CD14-positive monocyte (primary cell): ENCODE measurements at regions not wholly inside any gene's neighbourhood (a gene's known extent, or its start where the extent isn't known, plus 50 kb on each side); places are given as distances from the start of the nearest gene placed in this dataset.

Experiments
- DNase-seq, 3 donors: peaks; one replicate each; pipeline ENCODE4 v3.0.0-alpha.2; 2011 to 2022
- H2AFZ ChIP-seq: 2 replicates; pipeline ENCODE4 v1.6.0; 2012; ENCODE audit warnings: mild to moderate bottlenecking, low read depth, low read length, inconsistent platforms; ENCODE audit not compliant: insufficient read depth, poor library complexity, severe bottlenecking
- H3K27ac ChIP-seq, 2 donors: 1 replicate in 1 of 2; 2 replicates in 1 of 2; pipeline ENCODE4 v1.5.1; 2012 to 2013; ENCODE audit warnings: low read length in 2 of 2, control low read depth in 1 of 2, inconsistent platforms in 1 of 2, low read depth in 1 of 2, mild to moderate bottlenecking in 1 of 2
- H3K27me3 ChIP-seq, 2 donors: one replicate each; pipeline versions ENCODE4 v1.6.0 to v1.6.1; 2011 to 2013; ENCODE audit warnings: low read length in 2 of 2; ENCODE audit not compliant: control insufficient read depth in 2 of 2, insufficient read depth in 2 of 2
- H3K36me3 ChIP-seq, 2 donors: replicated peaks in 1 of 2; 1 replicate in 1 of 2; 2 replicates in 1 of 2; pipeline versions ENCODE4 v1.5.1 to v1.6.1; 2012 to 2013; ENCODE audit warnings: low read length in 2 of 2, control low read depth in 1 of 2, inconsistent platforms in 1 of 2, mild to moderate bottlenecking in 1 of 2; ENCODE audit not compliant: insufficient read depth in 2 of 2, control insufficient read depth in 1 of 2
- H3K4me1 ChIP-seq, 2 donors: 1 replicate in 1 of 2; 2 replicates in 1 of 2; pipeline versions ENCODE4 v1.5.1 to v1.6.1; 2012 to 2013; ENCODE audit warnings: low read length in 2 of 2, control low read depth in 1 of 2, inconsistent platforms in 1 of 2, mild to moderate bottlenecking in 1 of 2, moderate library complexity in 1 of 2; ENCODE audit not compliant: insufficient read depth in 2 of 2, control insufficient read depth in 1 of 2
- H3K4me2 ChIP-seq: replicated peaks from 2 replicates; pipeline ENCODE3; 2012; ENCODE audit warnings: low read length, moderate library complexity, mild to moderate bottlenecking; ENCODE audit not compliant: poor library complexity, severe bottlenecking; ENCODE audit errors: extremely low read depth
- H3K4me3 ChIP-seq, 3 experiments: fragments of 200-600 bp in 1 of 3; sonication (generic) in 1 of 3; replicated peaks in 1 of 3; 1 replicate in 2 of 3; 2 replicates in 1 of 3; pipeline ENCODE4 v1.5.1; 2011 to 2013; ENCODE audit warnings: low read length in 3 of 3, mild to moderate bottlenecking in 3 of 3, control low read depth in 2 of 3, low read depth in 2 of 3, inconsistent platforms in 1 of 3, moderate library complexity in 1 of 3
- H3K79me2 ChIP-seq: 2 replicates; pipeline ENCODE4 v1.6.0; 2012; ENCODE audit warnings: mild to moderate bottlenecking, control low read depth, inconsistent platforms, low read length, moderate library complexity; ENCODE audit not compliant: insufficient read depth
- H3K9ac ChIP-seq: 2 replicates; pipeline ENCODE4 v1.6.0; 2017; ENCODE audit warnings: low read length, mild to moderate bottlenecking; ENCODE audit not compliant: insufficient read depth, poor library complexity, severe bottlenecking
- H3K9me3 ChIP-seq, 2 donors: replicated peaks in 1 of 2; 1 replicate in 1 of 2; 2 replicates in 1 of 2; pipeline versions ENCODE4 v1.5.1 to v1.6.1; 2012 to 2013; ENCODE audit warnings: low read length in 2 of 2, control low read depth in 1 of 2; ENCODE audit not compliant: control insufficient read depth in 1 of 2, insufficient read depth in 1 of 2
- H4K20me1 ChIP-seq: 2 replicates; pipeline ENCODE4 v1.6.0; 2012; ENCODE audit warnings: mild to moderate bottlenecking, low read length, control low read depth, moderate library complexity; ENCODE audit not compliant: insufficient read depth
- H3K27ac Mint-ChIP-seq, 7 donors: one replicate each; pipeline ENCODE4 v1.8.0; 2020; ENCODE audit warnings: mild to moderate bottlenecking in 7 of 7, mixed read lengths in 7 of 7, moderate library complexity in 6 of 7, inconsistent platforms in 2 of 7
- H3K27me3 Mint-ChIP-seq, 3 donors: one replicate each; pipeline ENCODE4 v1.8.0; 2021 to 2022; ENCODE audit warnings: low read depth in 3 of 3, mild to moderate bottlenecking in 3 of 3, mixed read lengths in 3 of 3, moderate library complexity in 3 of 3, inconsistent platforms in 1 of 3
- H3K36me3 Mint-ChIP-seq, 2 donors: one replicate each; pipeline ENCODE4 v1.8.0; 2020; ENCODE audit warnings: mixed read lengths in 2 of 2, inconsistent platforms in 1 of 2, mild to moderate bottlenecking in 1 of 2
- H3K4me1 Mint-ChIP-seq: one replicate; pipeline ENCODE4 v1.8.0; 2020; ENCODE audit warnings: mild to moderate bottlenecking, mixed read lengths
- H3K4me3 Mint-ChIP-seq, 2 donors: one replicate each; pipeline ENCODE4 v1.8.0; 2020; ENCODE audit warnings: mild to moderate bottlenecking in 2 of 2, mixed read lengths in 2 of 2, moderate library complexity in 1 of 2
- H3K9me3 Mint-ChIP-seq, 7 donors: one replicate each; pipeline ENCODE4 v1.8.0; 2020 to 2022; ENCODE audit warnings: mixed read lengths in 7 of 7, mild to moderate bottlenecking in 6 of 7, moderate library complexity in 6 of 7, inconsistent platforms in 2 of 7
- CTCF ChIP-seq: fragments of 200-600 bp; IDR thresholded peaks from one replicate; pipeline ENCODE4 v1.8.0; 2022; ENCODE audit warnings: antibody characterized with exemption, mild to moderate bottlenecking
- WGBS: methylation state at CpG from one replicate; pipeline ENCODE4 v1.1.5; 2013; ENCODE audit warnings: missing lambda C conversion rate; ENCODE audit not compliant: insufficient coverage; 5-methylcytosine and 5-hydroxymethylcytosine counted together
- intact Hi-C, 2 donors: fragments of 100-400 bp; cut with micrococcal nuclease; formaldehyde crosslinking; loops; one replicate each; pipeline versions ENCODE4 v1.15.0 to v1.15.1; 2023

GRCh38 chr9:118395415-118395814 lies 691.2 kb downstream of the TLR4 start:
- no peak for TF ChIP-seq CTCF
- intact Hi-C loops: no loop called here
- H3K9me3 ChIP-seq: no peaks in the 10 kb centered on the region
- Mint-ChIP-seq H3K27me3 (no peaks in the 10 kb centered on the region), H3K27ac (no peak overlapping the region), H3K4me3 (no peak overlapping the region), H3K9me3 (peaks cover 0 to 3% (median 0%) of the 10 kb centered on the region in 7 donors), H3K4me1 (no peaks in the 10 kb centered on the region), H3K36me3 (no peaks in the 10 kb centered on the region)
- H3K79me2 ChIP-seq: no peaks in the 10 kb centered on the region
- H3K9ac ChIP-seq: no peak overlapping the region
- no peaks in the 10 kb centered on the region for H3K4me1 ChIP-seq
- DNase-seq: no peak
- WGBS: 80% methylated on average over 1 of the region's 2 CpGs
- no peak overlapping the region for H3K27ac ChIP-seq
- H3K36me3 ChIP-seq: no peaks in the 10 kb centered on the region
- H3K27me3 ChIP-seq: no peaks in the 10 kb centered on the region
- no peak overlapping the region for H3K4me3 ChIP-seq
- no peak overlapping the region for H2AFZ ChIP-seq
- H4K20me1 ChIP-seq: no peaks in the 10 kb centered on the region
- no peak overlapping the region for H3K4me2 ChIP-seq

- Histone ChIP-seq H3K4me3 (no peak overlapping the region), H3K4me2 (no peak overlapping the region), H3K9me3 (no peaks in the 10 kb centered on the region), H3K27me3 (no peaks in the 10 kb centered on the region), H3K27ac (no peak overlapping the region), H3K36me3 (no peaks in the 10 kb centered on the region), H2AFZ (no peak overlapping the region), H4K20me1 (no peaks in the 10 kb centered on the region), H3K9ac (no peak overlapping the region), H3K79me2 (no peaks in the 10 kb centered on the region), H3K4me1 (no peaks in the 10 kb centered on the region)
- intact Hi-C loops: no loop called here
- H3K4me3 Mint-ChIP-seq: no peak overlapping the region
- H3K4me1 Mint-ChIP-seq: no peaks in the 10 kb centered on the region
- DNase-seq: no peak
- no peaks in the 10 kb centered on the region for H3K27me3 Mint-ChIP-seq
- no CpG with 5 or more reads among the region's 1 CpG for WGBS
- peaks cover 0 to 2% (median 0%) of the 10 kb centered on the region in 7 donors for H3K9me3 Mint-ChIP-seq
- no peaks in the 10 kb centered on the region for H3K36me3 Mint-ChIP-seq
- TF ChIP-seq CTCF: no peak
- H3K27ac Mint-ChIP-seq: no peak overlapping the region
Observed at GRCh38 chr9:118401546-118401945, 697.3 kb downstream of the TLR4 start.
